K562 (cell line): ENCODE measurements at regions not wholly inside any gene's neighbourhood (a gene's known extent, or its start where the extent isn't known, plus 50 kb on each side); places are given as distances from the start of the nearest gene placed in this dataset.

Source experiments
- ATAC-seq: fragments of 200-7000 bp; cut with Tn5 transposase; 3 replicates; pipeline ENCODE4 v1.9.1; 2020; ENCODE audit warnings: moderate library complexity
- BruUV-seq: library from RNA; stranded (reverse); fragments of 400-500 nt; replicated peaks from 2 replicates; lab custom pipeline; 2021; lab: Mats Ljungman, UMichigan
- CTCF ChIA-PET: fragments of 300-600 bp; formaldehyde crosslinking; extraction: SDS; loops from one replicate; lab custom pipeline; 2021; ENCODE audit warnings: low intra/inter-chr PET ratio; lab: Yijun Ruan, JAX
- POLR2A ChIA-PET: fragments of 300-600, 350-650 bp; sonication (Branson Sonifier 250); formaldehyde crosslinking; extraction: SDS; loops from one replicate; lab custom pipeline; 2021; ENCODE audit warnings: antibody characterized with exemption, inconsistent platforms; lab: Yijun Ruan, JAX
- DNase-seq, 4 experiments: peaks; one replicate each; pipeline versions ENCODE4 v3.0.0 to v3.0.0-alpha.2; 2011 to 2018; ENCODE audit warnings: low spot score in 3 of 4, mixed read lengths in 3 of 4; ENCODE audit errors: extremely low read depth in 1 of 4
- FAIRE-seq: peaks from 2 replicates; lab custom pipeline; 2011; peaks lifted over from hg19 to GRCh38; lab: Jason Lieb, UNC
- H2AFZ ChIP-seq: 2 replicates; pipeline ENCODE4 v1.6.0; 2011; ENCODE audit warnings: low read depth, low read length, control low read depth, inconsistent platforms
- H3K27ac ChIP-seq: fragments of 200-600 bp; 3 replicates; pipeline ENCODE4 v1.8.0; 2011; ENCODE audit warnings: low read depth, mild to moderate bottlenecking, control low read depth, inconsistent platforms, low read length, moderate library complexity, mixed read lengths; ENCODE audit errors: extremely low read depth
- H3K27me3 ChIP-seq, 2 experiments: fragments of 300-600 bp in 1 of 2; 2 replicates in 1 of 2; 3 replicates in 1 of 2; pipeline versions ENCODE4 v1.6.0 to v1.8.0; 2011; ENCODE audit warnings: inconsistent platforms in 2 of 2, low read length in 2 of 2, mild to moderate bottlenecking in 1 of 2, mixed read lengths in 1 of 2, moderate library complexity in 1 of 2; ENCODE audit not compliant: control insufficient read depth in 2 of 2, insufficient read depth in 2 of 2
- H3K36me3 ChIP-seq: fragments of 300-600 bp; 3 replicates; pipeline ENCODE4 v1.8.0; 2011; ENCODE audit warnings: mild to moderate bottlenecking, low read length, inconsistent platforms; ENCODE audit not compliant: control insufficient read depth, insufficient read depth
- H3K4me1 ChIP-seq, 2 experiments: fragments of 200-600 bp in 1 of 2; replicated peaks in 1 of 2; 2 replicates in 1 of 2; 3 replicates in 1 of 2; pipeline versions ENCODE4 v1.5.1 to v1.8.0; 2011; ENCODE audit warnings: inconsistent platforms in 2 of 2, low read length in 2 of 2, mild to moderate bottlenecking in 1 of 2, mixed read lengths in 1 of 2, moderate library complexity in 1 of 2; ENCODE audit not compliant: control insufficient read depth in 2 of 2, insufficient read depth in 2 of 2
- H3K4me2 ChIP-seq: 2 replicates; pipeline ENCODE4 v1.6.1; 2011; ENCODE audit warnings: low read length, control low read depth, inconsistent platforms, mixed read lengths; ENCODE audit not compliant: insufficient read depth
- H3K4me3 ChIP-seq: fragments of 200-600 bp; sonication (generic), shearing (Covaris generic); 2 replicates; pipeline ENCODE4 v1.5.1; 2016; ENCODE audit warnings: control low read depth, inconsistent platforms
- H3K79me2 ChIP-seq: fragments of 200-600 bp; 3 replicates; pipeline ENCODE4 v1.8.0; 2011; ENCODE audit warnings: low read length, inconsistent platforms; ENCODE audit not compliant: control insufficient read depth, insufficient read depth
- H3K9ac ChIP-seq, 2 experiments: 2 replicates each; pipeline versions ENCODE4 v1.6.0 to v1.6.1; 2011; ENCODE audit warnings: low read depth in 2 of 2, low read length in 2 of 2, control low read depth in 1 of 2, inconsistent platforms in 1 of 2, mild to moderate bottlenecking in 1 of 2, mixed read lengths in 1 of 2; ENCODE audit not compliant: insufficient read depth in 1 of 2
- H3K9me1 ChIP-seq: one replicate; pipeline ENCODE4 v1.6.0; 2011; ENCODE audit warnings: inconsistent platforms, mild to moderate bottlenecking, low read length, moderate library complexity; ENCODE audit not compliant: control insufficient read depth, insufficient read depth
- H3K9me3 ChIP-seq: replicated peaks from 2 replicates; pipeline ENCODE4 v1.5.1; 2011; ENCODE audit warnings: low read depth, low read length, inconsistent platforms; ENCODE audit not compliant: control insufficient read depth, insufficient read depth
- H4K20me1 ChIP-seq: replicated peaks from 2 replicates; pipeline ENCODE4 v1.6.1; 2011; ENCODE audit warnings: low read length, inconsistent platforms, mixed read lengths; ENCODE audit not compliant: control insufficient read depth, insufficient read depth
- CTBP1 ChIP-seq: fragments of 450-650 bp; IDR thresholded peaks from 2 replicates; pipeline ENCODE4 v1.6.1; 2016; ENCODE audit warnings: borderline replicate concordance
- CTCF ChIP-seq, 3 experiments: IDR thresholded peaks in 2 of 3; conservative IDR thresholded peaks in 1 of 3; 2 replicates each; pipeline ENCODE4 v1.5.1; 2011 to 2012; ENCODE audit warnings: low read length in 3 of 3, mild to moderate bottlenecking in 3 of 3, control low read depth in 2 of 3, improper control_type of control experiment in 1 of 3, inconsistent platforms in 1 of 3, low read depth in 1 of 3, mixed read lengths in 1 of 3, moderate library complexity in 1 of 3; ENCODE audit not compliant: insufficient read depth in 2 of 3
- KDM1A ChIP-seq, 2 experiments: fragments of 450-650 bp; IDR thresholded peaks; 2 replicates each; pipeline ENCODE4 v1.6.1; 2016; ENCODE audit warnings: mild to moderate bottlenecking in 2 of 2
- RAD21 ChIP-seq, 2 experiments: fragments of 250-450 bp in 1 of 2; fragments of 450-650 bp in 1 of 2; sonication (Bioruptor Pico) in 1 of 2; formaldehyde crosslinking in 1 of 2; IDR thresholded peaks in 1 of 2; conservative IDR thresholded peaks in 1 of 2; 2 replicates each; pipeline versions ENCODE4 v1.4.0 to v1.8.0; 2020 to 2022; ENCODE audit warnings: mild to moderate bottlenecking in 2 of 2, moderate library complexity in 1 of 2
- SPI1 ChIP-seq: IDR thresholded peaks from 2 replicates; pipeline ENCODE4 v1.6.1; 2011; ENCODE audit warnings: low read depth, low read length, control low read depth, borderline replicate concordance
- TEAD4 ChIP-seq, 2 experiments: sonication (generic) in 1 of 2; formaldehyde crosslinking in 1 of 2; IDR thresholded peaks; 2 replicates each; pipeline versions ENCODE4 v1.6.1 to v1.8.0; 2012 to 2022; ENCODE audit warnings: borderline replicate concordance in 1 of 2, inconsistent platforms in 1 of 2, low read length in 1 of 2, mild to moderate bottlenecking in 1 of 2, missing genetic modification reagents in 1 of 2
- ZBTB7A ChIP-seq: IDR thresholded peaks from 2 replicates; pipeline ENCODE4 v1.6.1; 2011; ENCODE audit warnings: low read depth, mild to moderate bottlenecking, low read length, moderate library complexity, borderline replicate concordance; ENCODE audit not compliant: control insufficient read depth
- WGBS: fragments of 100-300 bp; shearing (Covaris generic); methylation state at CpG from one replicate; pipeline ENCODE4 v1.1.6; 2016; ENCODE audit warnings: low coverage, mixed read lengths; ENCODE audit not compliant: insufficient coverage; ENCODE audit errors: missing lambda C conversion rate; 5-methylcytosine and 5-hydroxymethylcytosine counted together
- in situ Hi-C: fragments of 300-500 bp; cut with MboI; formaldehyde crosslinking; loops from 4 replicates; pipeline ENCODE4 v1.15.0; 2018; ENCODE audit warnings: inconsistent platforms, mixed read lengths
- intact Hi-C: fragments of 100-400 bp; cut with micrococcal nuclease; formaldehyde crosslinking; loops from 2 replicates; pipeline ENCODE4 v1.14.2; 2022

GRCh38 chr1:244209955-244210354, 158.9 kb downstream of the ZBTB18 start:
- POLR2A ChIA-PET: interaction anchor here (0.5 to 0.6 kb wide), 2 partner anchors 12 to 26 kb away, joined by 3 read pairs; no protein-coding TSS in a partner anchor
- Histone ChIP-seq H3K4me1 (peaks cover 0 to 5% of the 10 kb centered on the region in 2 experiments; a peak in 1 of 5 replicates), H3K9me3 (no peaks in the 10 kb centered on the region), H3K9me1 (no peaks in the 10 kb centered on the region), H3K4me2 (no peak overlapping the region), H3K4me3 (no peak overlapping the region), H3K27me3 (peaks cover 13 to 39% of the 10 kb centered on the region in 2 experiments)
- in situ Hi-C loops: no loop called here
- no peak for FAIRE-seq
- DNase-seq: no peak
- peak; percentile 90 for TF ChIP-seq SPI1
- TF ChIP-seq KDM1A (IDR thresholded peaks at IDR 0.05): no peak
- TF ChIP-seq, all 486 proteins: peak for 1
- no peak overlapping the region for H2AFZ ChIP-seq
- H4K20me1 ChIP-seq: no peaks in the 10 kb centered on the region
- no peaks in the 10 kb centered on the region for H3K36me3 ChIP-seq
- CTCF ChIA-PET: interaction anchor here (0.6 kb wide), 1 partner anchor 484 kb away, joined by 3 read pairs; no protein-coding TSS in a partner anchor
- no peak overlapping the region for H3K9ac ChIP-seq
- no peaks in the 10 kb centered on the region for H3K79me2 ChIP-seq
- 0% methylated on average over 4 of the region's 5 CpGs for WGBS
- no peak overlapping the region for H3K27ac ChIP-seq
- BruUV-seq: no TSS peak
- intact Hi-C loops: loop anchor here (5.0 to 10.0 kb wide), 2 partner anchors 195 to 868 kb away; no protein-coding TSS in a partner anchor
- ATAC-seq: no peak

GRCh38 chr1:244210884-244211558, 159.9 kb downstream of the ZBTB18 start:
- ChIA-PET CTCF (no interaction called here), POLR2A (no interaction called here)
- H3K9ac ChIP-seq: no peak overlapping the region
- 0 out of 2 replicates have a peak overlapping the region, but pooled peaks have one; percentile 40 for H2AFZ ChIP-seq
- peak; percentile 82 for FAIRE-seq
- H3K79me2 ChIP-seq: no peaks in the 10 kb centered on the region
- H3K27ac ChIP-seq: no peak overlapping the region
- DNase-seq: peak; percentile 38 to 59 (median 44)
- in situ Hi-C loops (no loop called here), intact Hi-C loops (loop anchor here (5.0 to 10.0 kb wide), 2 partner anchors 196 to 869 kb away; no protein-coding TSS in a partner anchor)
- 22% methylated on average over 28 of the region's 28 CpGs for WGBS
- H3K36me3 ChIP-seq: no peaks in the 10 kb centered on the region
- no TSS peak for BruUV-seq
- no peaks in the 10 kb centered on the region for H4K20me1 ChIP-seq
- no peak overlapping the region for H3K4me3 ChIP-seq
- H3K4me1 ChIP-seq: peaks cover 0 to 5% of the 10 kb centered on the region in 2 experiments; a peak in 1 of 5 replicates
- H3K4me2 ChIP-seq: peak overlapping the region; percentile 1; the same call in 1 of the 2 replicates
- peak; percentile 97 for ATAC-seq
- peaks cover 13 to 36% of the 10 kb centered on the region in 2 experiments for H3K27me3 ChIP-seq
- H3K9me1 ChIP-seq: no peaks in the 10 kb centered on the region
- no peaks in the 10 kb centered on the region; the same call in 1 of the 2 replicates for H3K9me3 ChIP-seq
- peak in 1 of 2 experiments; percentile 63; a peak in 2 of 4 replicates for TF ChIP-seq RAD21 (CRISPR knock-in tag; conservative IDR thresholded peaks at IDR 0.05 in 1 of 2, IDR thresholded peaks at IDR 0.05 in 1 of 2)
- TF ChIP-seq ZBTB7A: no peak
- 0 out of 2 replicates have a peak, but pooled peaks have one; percentile 14 for TF ChIP-seq CTBP1
- TF ChIP-seq TEAD4 (IDR thresholded peaks at IDR 0.05; ENCODE audit: low read length): peak; percentile 39
- no peak for TF ChIP-seq TEAD4 (CRISPR knock-in tag; IDR thresholded peaks at IDR 0.05; ENCODE audit: borderline replicate concordance)
- peak; percentile 67 to 85 (median 69) for TF ChIP-seq CTCF (IDR thresholded peaks at IDR 0.05 in 2 of 3, conservative IDR thresholded peaks at IDR 0.05 in 1 of 3; ENCODE audit: insufficient read depth in 2 of 3, low read depth in 1 of 3, low read length in 3 of 3)
